Adrenal gland (tissue), 9 donors: ENCODE measurements at regions not wholly inside any gene's neighbourhood (a gene's known extent, or its start where the extent isn't known, plus 50 kb on each side); places are given as distances from the start of the nearest gene placed in this dataset.

Experiments used
- DNase-seq, 7 donors: peaks; one replicate each; pipeline ENCODE4 v3.0.0-alpha.2; 2019 to 2020
- H3K27ac ChIP-seq, 5 donors: fragments of 200-600 bp; sonication (generic) in 4 of 5; 1 replicate in 3 of 5; 2 replicates in 2 of 5; pipeline versions ENCODE4 v1.5.1 to v1.8.0; 2016 to 2020; ENCODE audit warnings: mild to moderate bottlenecking in 1 of 5
- H3K27me3 ChIP-seq: fragments of 200-600 bp; 2 replicates; pipeline ENCODE4 v1.8.0; 2021
- H3K36me3 ChIP-seq, 2 donors: fragments of 200-600 bp; replicated peaks in 1 of 2; 1 replicate in 1 of 2; 2 replicates in 1 of 2; pipeline versions ENCODE4 v1.5.1 to v1.8.0; 2018 to 2022
- H3K4me1 ChIP-seq, 2 donors: fragments of 200-600 bp; replicated peaks in 1 of 2; 1 replicate in 1 of 2; 2 replicates in 1 of 2; pipeline versions ENCODE4 v1.5.1 to v1.8.0; 2018 to 2021
- H3K4me3 ChIP-seq, 4 donors: fragments of 200-600 bp; sonication (generic) in 3 of 4; one replicate each; pipeline ENCODE4 v1.5.1; 2016 to 2018
- H3K9me3 ChIP-seq, 3 donors: fragments of 200-600 bp; sonication (generic) in 1 of 3; replicated peaks in 1 of 3; 1 replicate in 2 of 3; 2 replicates in 1 of 3; pipeline versions ENCODE4 v1.5.1 to v1.8.0; 2016 to 2021
- POLR2A ChIP-seq, 2 donors: fragments of 450-650 bp; IDR thresholded peaks; one replicate each; pipeline ENCODE4 v1.6.1; 2017; ENCODE audit warnings: antibody characterized with exemption in 2 of 2, mild to moderate bottlenecking in 2 of 2, moderate library complexity in 1 of 2
- WGBS, 4 donors: extraction: QIAGEN DNeasy Blood & Tissue Kit in 2 of 4; methylation state at CpG; one replicate each; pipeline versions ENCODE4 v1.1.5 to v1.1.7; 2013 to 2017; 5-methylcytosine and 5-hydroxymethylcytosine counted together
- intact Hi-C, 2 donors: fragments of 100-400 bp; cut with DNase I; formaldehyde crosslinking; loops; one replicate each; pipeline versions ENCODE4 v1.14.1 to v1.15.0; 2022 to 2023
- TF ChIP-seq, protein P1 (sequence below), 6 experiments: fragments of 450-650 bp in 4 of 6; fragments of 200-600 bp in 2 of 6; sonication (generic) in 1 of 6; IDR thresholded peaks; 1 replicate in 5 of 6; 2 replicates in 1 of 6; pipeline versions ENCODE4 v1.5.1 to v1.8.0; 2016 to 2021; ENCODE audit warnings: antibody characterized with exemption in 6 of 6, mild to moderate bottlenecking in 2 of 6, moderate library complexity in 1 of 6
- donor health status: healthy with polysubstance abuse.
- donor health status: Bipolar disorder and iron deficiency.
- donor health status: DM: yes; HTN: yes; CAD: no.
- donor health status: DM: no; HTN: no; CAD: no.
- donor health status: DM: no; HTN: no; CAD: no.

DNA sequence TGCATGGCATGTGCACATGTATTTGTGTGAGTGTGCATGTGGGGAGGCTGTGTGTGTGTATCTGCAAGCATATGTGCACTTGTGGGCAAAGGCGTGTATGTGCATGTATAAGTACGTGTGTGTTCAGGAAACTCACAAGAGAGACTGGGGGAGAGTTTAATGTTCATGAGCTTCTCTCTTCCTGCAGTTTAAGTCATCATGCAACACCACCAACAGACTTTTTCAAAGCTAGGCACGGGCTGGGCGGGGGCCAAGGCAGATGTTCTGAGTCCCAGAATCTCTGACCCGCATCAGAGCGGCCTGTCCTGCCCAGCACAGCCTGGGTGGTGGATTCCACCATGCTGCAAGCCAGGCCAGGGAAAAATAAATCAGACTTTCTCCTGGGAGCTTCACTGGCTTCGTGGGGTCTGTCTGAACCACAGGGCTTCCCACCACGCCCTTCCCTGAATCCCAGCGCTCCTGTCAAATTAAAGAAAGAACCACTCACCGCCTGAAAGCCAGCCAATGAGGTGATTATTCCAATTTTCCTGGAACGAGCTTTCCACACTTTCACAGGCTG lies 75.7 kb downstream of the PITPNM2 start:
- H3K27ac ChIP-seq = no peak overlapping the region
- intact Hi-C loops = no loop called here
- 74 to 85% (median 79%) methylated on average over 8 to 11 of the region's 11 CpGs for WGBS, 4 donors
- no peaks in the 10 kb centered on the region for H3K36me3 ChIP-seq
- H3K27me3 ChIP-seq = no peaks in the 10 kb centered on the region
- no peak overlapping the region for H3K4me3 ChIP-seq
- no peak for DNase-seq
- no peaks in the 10 kb centered on the region for H3K9me3 ChIP-seq
- TF ChIP-seq, protein P1, sequence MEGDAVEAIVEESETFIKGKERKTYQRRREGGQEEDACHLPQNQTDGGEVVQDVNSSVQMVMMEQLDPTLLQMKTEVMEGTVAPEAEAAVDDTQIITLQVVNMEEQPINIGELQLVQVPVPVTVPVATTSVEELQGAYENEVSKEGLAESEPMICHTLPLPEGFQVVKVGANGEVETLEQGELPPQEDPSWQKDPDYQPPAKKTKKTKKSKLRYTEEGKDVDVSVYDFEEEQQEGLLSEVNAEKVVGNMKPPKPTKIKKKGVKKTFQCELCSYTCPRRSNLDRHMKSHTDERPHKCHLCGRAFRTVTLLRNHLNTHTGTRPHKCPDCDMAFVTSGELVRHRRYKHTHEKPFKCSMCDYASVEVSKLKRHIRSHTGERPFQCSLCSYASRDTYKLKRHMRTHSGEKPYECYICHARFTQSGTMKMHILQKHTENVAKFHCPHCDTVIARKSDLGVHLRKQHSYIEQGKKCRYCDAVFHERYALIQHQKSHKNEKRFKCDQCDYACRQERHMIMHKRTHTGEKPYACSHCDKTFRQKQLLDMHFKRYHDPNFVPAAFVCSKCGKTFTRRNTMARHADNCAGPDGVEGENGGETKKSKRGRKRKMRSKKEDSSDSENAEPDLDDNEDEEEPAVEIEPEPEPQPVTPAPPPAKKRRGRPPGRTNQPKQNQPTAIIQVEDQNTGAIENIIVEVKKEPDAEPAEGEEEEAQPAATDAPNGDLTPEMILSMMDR (IDR thresholded peaks at IDR 0.05) = no peak
- TF ChIP-seq POLR2A (IDR thresholded peaks at IDR 0.05) = no peak
- peaks cover 15 to 42% of the 10 kb centered on the region in 2 donors for H3K4me1 ChIP-seq

DNA sequence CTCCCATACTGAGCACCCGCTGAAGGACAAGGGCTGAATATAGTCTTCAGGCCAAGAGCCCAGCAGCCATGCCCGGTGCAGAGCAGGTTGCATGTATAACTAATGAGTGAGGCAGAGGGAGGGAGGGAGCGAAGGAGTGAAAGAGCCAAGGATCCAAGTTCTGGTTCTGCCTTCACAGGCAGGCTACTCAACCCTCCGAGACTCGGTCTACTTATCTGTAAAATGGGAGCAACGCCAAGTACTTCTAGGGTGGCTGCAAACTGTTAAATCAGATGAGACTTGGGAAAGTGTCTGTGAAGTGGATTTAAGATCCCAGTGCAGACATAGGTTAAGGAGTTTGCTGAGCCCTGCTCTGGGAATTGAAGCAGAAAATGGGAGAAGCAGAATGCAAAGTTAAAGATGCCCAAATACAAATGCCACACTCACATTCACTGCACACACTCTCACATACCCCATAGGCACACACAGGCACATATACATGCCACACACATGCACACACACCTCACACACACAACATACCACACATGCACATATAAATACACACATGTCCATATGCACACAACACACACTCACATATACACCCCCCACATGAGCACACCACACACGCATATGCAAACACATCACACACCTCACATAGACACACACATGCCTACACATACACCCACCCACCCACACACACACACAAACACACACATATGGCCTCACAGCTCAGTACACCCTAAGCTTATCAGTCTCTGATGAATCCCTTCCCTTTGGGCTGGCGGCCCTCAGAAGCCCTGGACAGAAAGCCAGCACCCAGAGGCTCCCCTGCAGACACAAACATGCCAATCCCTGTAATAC lies 76.7 kb downstream of the PITPNM2 start:
- no peak overlapping the region for H3K4me3 ChIP-seq
- H3K27me3 ChIP-seq = no peaks in the 10 kb centered on the region
- no peak for DNase-seq
- H3K4me1 ChIP-seq = peaks cover 25 to 52% of the 10 kb centered on the region in 2 donors
- TF ChIP-seq, protein P1 (IDR thresholded peaks at IDR 0.05) = no peak
- no peak for TF ChIP-seq POLR2A (IDR thresholded peaks at IDR 0.05)
- intact Hi-C loops = no loop called here
- no peaks in the 10 kb centered on the region for H3K9me3 ChIP-seq
- no peaks in the 10 kb centered on the region for H3K36me3 ChIP-seq
- 66 to 77% (median 72%) methylated on average over 7 to 8 of the region's 8 CpGs for WGBS, 4 donors
- no peak overlapping the region for H3K27ac ChIP-seq

- H3K4me1 ChIP-seq = peaks cover 26 to 54% of the 10 kb centered on the region in 2 donors
- no peak for DNase-seq
- intact Hi-C loops = no loop called here
- H3K27ac ChIP-seq = no peak overlapping the region
- H3K9me3 ChIP-seq = no peaks in the 10 kb centered on the region
- 81 to 88% (median 86%) methylated on average over 3 of the region's 3 CpGs for WGBS, 4 donors
- no peak for TF ChIP-seq POLR2A (IDR thresholded peaks at IDR 0.05)
- TF ChIP-seq, protein P1 (IDR thresholded peaks at IDR 0.05) = no peak
- no peak overlapping the region for H3K4me3 ChIP-seq
- H3K27me3 ChIP-seq = no peaks in the 10 kb centered on the region
- H3K36me3 ChIP-seq = no peaks in the 10 kb centered on the region
These were observed 77.6 kb downstream of the PITPNM2 start for GRCh38 chr12:123073292-123073691.

DNA sequence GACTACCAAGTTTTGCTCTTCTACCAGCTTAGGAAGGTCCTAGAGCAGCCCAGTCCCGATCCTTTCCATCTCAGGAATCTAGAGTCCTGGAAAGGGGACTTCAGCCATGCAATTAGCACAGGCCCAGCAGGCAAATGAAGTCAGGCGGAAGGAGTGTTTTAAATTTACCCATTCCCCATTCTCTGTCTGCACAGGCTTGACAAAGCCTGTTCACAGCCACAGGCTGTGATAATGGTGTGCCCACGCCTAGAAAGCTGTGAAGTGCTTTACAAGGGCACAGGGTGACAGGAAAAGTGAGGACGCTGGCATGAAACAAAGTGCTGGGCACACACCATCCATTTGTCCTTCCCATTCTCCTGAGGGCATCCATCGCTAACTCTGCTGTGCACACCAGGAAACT lies 79.0 kb downstream of the PITPNM2 start:
- Histone ChIP-seq H3K4me1 (peaks cover 23 to 47% of the 10 kb centered on the region in 2 donors), H3K4me3 (no peak overlapping the region), H3K36me3 (no peaks in the 10 kb centered on the region), H3K9me3 (no peaks in the 10 kb centered on the region), H3K27ac (peak overlapping the region in 1 of 5 donors; percentile 71), H3K27me3 (no peaks in the 10 kb centered on the region)
- TF ChIP-seq, protein P1 (IDR thresholded peaks at IDR 0.05) = no peak
- no peak for TF ChIP-seq POLR2A (IDR thresholded peaks at IDR 0.05)
- no peak for DNase-seq
- intact Hi-C loops = no loop called here
- WGBS, 4 donors = 84 to 92% (median 89%) methylated on average over 4 to 5 of the region's 5 CpGs
